H1 (cell line): ENCODE measurements at regions not wholly inside any gene's neighbourhood (a gene's known extent, or its start where the extent isn't known, plus 50 kb on each side); places are given as distances from the start of the nearest gene placed in this dataset.

ENCODE experiments used
- CTCF ChIA-PET: fragments of 300-600 bp; sonication (Branson Sonifier 250); formaldehyde crosslinking; loops from one replicate; lab custom pipeline; 2021; ENCODE audit not compliant: partially characterized antibody; lab: Charles Lee
- POLR2A ChIA-PET: fragments of 300-600 bp; sonication (Branson Sonifier 250); formaldehyde crosslinking; loops from one replicate; lab custom pipeline; 2021; ENCODE audit warnings: inconsistent platforms; ENCODE audit not compliant: partially characterized antibody; lab: Charles Lee
- DNase-seq, 2 experiments: peaks; one replicate each; pipeline versions ENCODE4 v3.0.0 to v3.0.0-alpha.2; 2010 to 2022; ENCODE audit warnings: low spot score in 2 of 2, low read depth in 1 of 2, mixed read lengths in 1 of 2
- FAIRE-seq: peaks from 2 replicates; lab custom pipeline; 2011; peaks lifted over from hg19 to GRCh38; lab: Jason Lieb, UNC
- H2AFZ ChIP-seq: 2 replicates; pipeline ENCODE4 v1.8.1; 2012; ENCODE audit warnings: low read length, inconsistent platforms
- H2AK5ac ChIP-seq: 2 replicates; pipeline ENCODE4 v1.6.1; 2013; ENCODE audit warnings: low read depth, low read length
- H2BK120ac ChIP-seq: replicated peaks from 2 replicates; pipeline ENCODE3; 2013; ENCODE audit warnings: low read depth, low read length, inconsistent platforms
- H2BK12ac ChIP-seq: 2 replicates; pipeline ENCODE4 v1.6.1; 2013; ENCODE audit warnings: low read depth, low read length
- H2BK15ac ChIP-seq: 2 replicates; pipeline ENCODE4 v1.6.1; 2013; ENCODE audit warnings: low read length
- H2BK20ac ChIP-seq: 2 replicates; pipeline ENCODE4 v1.6.1; 2013; ENCODE audit warnings: low read length
- H2BK5ac ChIP-seq: 2 replicates; pipeline ENCODE4 v1.6.1; 2013; ENCODE audit warnings: low read depth, low read length
- H3K14ac ChIP-seq: 2 replicates; pipeline ENCODE4 v1.6.1; 2013; ENCODE audit warnings: inconsistent platforms; ENCODE audit not compliant: insufficient read length
- H3K18ac ChIP-seq: 2 replicates; pipeline ENCODE4 v1.6.1; 2013; ENCODE audit warnings: low read length; ENCODE audit errors: extremely low read depth
- H3K23ac ChIP-seq: 2 replicates; pipeline ENCODE4 v1.6.1; 2013; ENCODE audit warnings: inconsistent platforms; ENCODE audit not compliant: insufficient read length
- H3K23me2 ChIP-seq: 2 replicates; pipeline ENCODE4 v1.6.1; 2013; ENCODE audit warnings: low read depth, low read length
- H3K27ac ChIP-seq: 2 replicates; pipeline ENCODE4 v1.6.1; 2011; ENCODE audit warnings: low read depth, low read length, inconsistent platforms
- H3K27me3 ChIP-seq, 4 experiments: replicated peaks in 1 of 4; 1 replicate in 1 of 4; 2 replicates in 3 of 4; pipeline versions ENCODE4 v1.6.1 to v1.8.1; 2011 to 2013; ENCODE audit warnings: low read length in 3 of 4, mild to moderate bottlenecking in 3 of 4, inconsistent platforms in 2 of 4, mixed read lengths in 2 of 4, moderate library complexity in 1 of 4; ENCODE audit not compliant: control insufficient read depth in 3 of 4, insufficient read depth in 3 of 4; ENCODE audit errors: extremely low read depth in 1 of 4
- H3K36me3 ChIP-seq, 4 experiments: 2 replicates each; pipeline versions ENCODE4 v1.6.1 to v1.8.1; 2011 to 2013; ENCODE audit warnings: mild to moderate bottlenecking in 4 of 4, low read length in 3 of 4, moderate library complexity in 2 of 4, control low read depth in 1 of 4, inconsistent platforms in 1 of 4; ENCODE audit not compliant: insufficient read depth in 4 of 4, control insufficient read depth in 2 of 4
- H3K4ac ChIP-seq: replicated peaks from 2 replicates; pipeline ENCODE3; 2013; ENCODE audit warnings: low read length, low read depth, mixed read lengths, inconsistent platforms; ENCODE audit not compliant: insufficient read length
- H3K4me1 ChIP-seq, 4 experiments: replicated peaks in 1 of 4; 1 replicate in 1 of 4; 2 replicates in 3 of 4; pipeline versions ENCODE4 v1.6.1 to v1.8.1; 2011 to 2013; ENCODE audit warnings: low read length in 3 of 4, inconsistent platforms in 2 of 4, mixed read lengths in 1 of 4; ENCODE audit not compliant: insufficient read depth in 4 of 4, control insufficient read depth in 3 of 4
- H3K4me2 ChIP-seq, 2 experiments: 2 replicates each; pipeline versions ENCODE4 v1.6.1 to v1.8.1; 2011 to 2013; ENCODE audit warnings: low read depth in 2 of 2, low read length in 2 of 2, control low read depth in 1 of 2, inconsistent platforms in 1 of 2, mild to moderate bottlenecking in 1 of 2; ENCODE audit not compliant: insufficient read depth in 1 of 2
- H3K4me3 ChIP-seq, 4 experiments: fragments of 200-600, 300-600 bp in 1 of 4; sonication (generic), shearing (Covaris generic), sonication (Bioruptor Twin) in 1 of 4; 2 replicates each; pipeline versions ENCODE4 v1.5.1 to v1.8.1; 2011 to 2016; ENCODE audit warnings: low read length in 4 of 4, low read depth in 3 of 4, control low read depth in 2 of 4, inconsistent platforms in 2 of 4, mild to moderate bottlenecking in 2 of 4, mixed read lengths in 1 of 4, moderate library complexity in 1 of 4; ENCODE audit not compliant: insufficient read depth in 2 of 4; ENCODE audit errors: extremely low read depth in 1 of 4
- H3K56ac ChIP-seq: replicated peaks from 2 replicates; pipeline ENCODE3; 2013; ENCODE audit warnings: low read depth, mild to moderate bottlenecking, mixed read lengths, low read length, inconsistent platforms; ENCODE audit not compliant: insufficient read length
- H3K79me1 ChIP-seq: 2 replicates; pipeline ENCODE4 v1.6.1; 2013; ENCODE audit warnings: low read depth, low read length, control low read depth
- H3K79me2 ChIP-seq, 2 experiments: 2 replicates each; pipeline versions ENCODE4 v1.6.1 to v1.8.1; 2012 to 2013; ENCODE audit warnings: low read length in 2 of 2, mild to moderate bottlenecking in 2 of 2, inconsistent platforms in 1 of 2; ENCODE audit not compliant: insufficient read depth in 2 of 2, control insufficient read depth in 1 of 2
- H3K9ac ChIP-seq, 4 experiments: replicated peaks in 1 of 4; 1 replicate in 1 of 4; 2 replicates in 3 of 4; pipeline versions ENCODE4 v1.6.1 to v1.8.1; 2011 to 2013; ENCODE audit warnings: low read depth in 3 of 4, low read length in 3 of 4, control low read depth in 2 of 4, mild to moderate bottlenecking in 2 of 4, moderate library complexity in 2 of 4, inconsistent platforms in 1 of 4; ENCODE audit errors: extremely low read depth in 1 of 4
- H3K9me3 ChIP-seq, 2 experiments: 2 replicates each; pipeline versions ENCODE4 v1.6.1 to v1.8.1; 2012 to 2013; ENCODE audit warnings: mild to moderate bottlenecking in 2 of 2, moderate library complexity in 2 of 2, control low read depth in 1 of 2, inconsistent platforms in 1 of 2, low read depth in 1 of 2, low read length in 1 of 2, mixed read lengths in 1 of 2; ENCODE audit not compliant: insufficient read depth in 2 of 2
- H4K20me1 ChIP-seq, 2 experiments: replicated peaks in 1 of 2; 2 replicates each; pipeline versions ENCODE3 to v1.8.1; 2011 to 2013; ENCODE audit warnings: inconsistent platforms in 2 of 2, low read length in 2 of 2, mild to moderate bottlenecking in 1 of 2; ENCODE audit not compliant: insufficient read depth in 2 of 2, control insufficient read depth in 1 of 2
- H4K5ac ChIP-seq: 2 replicates; pipeline ENCODE4 v1.6.1; 2013; ENCODE audit warnings: low read length, low read depth, mixed read lengths, inconsistent platforms; ENCODE audit not compliant: insufficient read length
- H4K8ac ChIP-seq: 2 replicates; pipeline ENCODE4 v1.8.0; 2013; ENCODE audit warnings: mild to moderate bottlenecking, moderate library complexity, low read length, inconsistent platforms; ENCODE audit not compliant: insufficient read depth; ENCODE audit errors: extremely low read depth
- H4K91ac ChIP-seq: replicated peaks from 2 replicates; pipeline ENCODE3; 2013; ENCODE audit warnings: low read length, mixed read lengths, inconsistent platforms; ENCODE audit not compliant: insufficient read length
- BRCA1 ChIP-seq: IDR thresholded peaks from 2 replicates; pipeline ENCODE4 v1.6.1; 2012; ENCODE audit warnings: low read depth, low read length, improper control_type of control experiment
- RNF2 ChIP-seq: fragments of 200-900, 300-1000 bp; sonication (generic); IDR thresholded peaks from 2 replicates; pipeline ENCODE4 v1.7.1; 2016; ENCODE audit warnings: borderline replicate concordance, low read depth, mild to moderate bottlenecking, antibody characterized with exemption, low read length; ENCODE audit not compliant: poor library complexity, severe bottlenecking; ENCODE audit errors: missing control alignments
- SIRT6 ChIP-seq: IDR thresholded peaks from one replicate; pipeline ENCODE4 v1.7.1; 2012; ENCODE audit warnings: low read length, inconsistent platforms
- USF2 ChIP-seq: IDR thresholded peaks from 2 replicates; pipeline ENCODE4 v1.6.1; 2011; ENCODE audit warnings: low read length, improper control_type of control experiment
- WGBS, 2 experiments: shearing (Covaris generic) in 1 of 2; methylation state at CpG; one replicate each; pipeline versions ENCODE4 v1.1.6 to v1.1.7; 2013 to 2015; ENCODE audit warnings: low lambda C conversion rate in 2 of 2, mixed read lengths in 2 of 2, inconsistent platforms in 1 of 2, low coverage in 1 of 2, missing lambda C conversion rate in 1 of 2; ENCODE audit not compliant: insufficient replicate concordance in 2 of 2, insufficient coverage in 1 of 2, insufficient read length in 1 of 2; ENCODE audit errors: extremely low coverage in 1 of 2, missing lambda C conversion rate in 1 of 2; 5-methylcytosine and 5-hydroxymethylcytosine counted together

- Histone ChIP-seq H3K27ac (no peak overlapping the region), H2BK20ac (no peak overlapping the region), H3K18ac (no peak overlapping the region), H2BK120ac (no peak overlapping the region), H3K9me3 (peaks cover 81 to 94% of the 10 kb centered on the region in 2 experiments), H3K4me1 (no peaks in the 10 kb centered on the region), H4K5ac (no peak overlapping the region), H2BK15ac (no peak overlapping the region), H2BK12ac (no peak overlapping the region), H3K4me2 (no peak overlapping the region), H3K79me2 (no peaks in the 10 kb centered on the region), H3K4ac (no peak overlapping the region), H3K9ac (no peak overlapping the region), H4K20me1 (no peaks in the 10 kb centered on the region), H2AK5ac (no peak overlapping the region), H3K14ac (no peak overlapping the region), H2BK5ac (no peak overlapping the region), H3K36me3 (no peaks in the 10 kb centered on the region), H3K4me3 (no peak overlapping the region), H4K8ac (no peak overlapping the region), H3K79me1 (no peaks in the 10 kb centered on the region), H4K91ac (no peak overlapping the region), H3K56ac (no peak overlapping the region), H3K27me3 (no peaks in the 10 kb centered on the region), H3K23ac (no peak overlapping the region), H2AFZ (no peak overlapping the region), H3K23me2 (no peaks in the 10 kb centered on the region)
- TF ChIP-seq SIRT6 (no peak), BRCA1 (no peak), USF2 (no peak), RNF2 (no peak)
- FAIRE-seq: no peak
- DNase-seq: no peak
- ChIA-PET CTCF (no interaction called here), POLR2A (no interaction called here)
- 84% methylated on average over 3 of the region's 3 CpGs; no CpG with 5 or more reads in 1 of the 2 experiments for WGBS, 2 experiments
These were observed 177.3 kb downstream of the ANKRD30B start for GRCh38 chr18:14925281-14925709.
